Glutamatergic neuron (in vitro differentiated cells): ENCODE measurements at regions not wholly inside any gene's neighbourhood (a gene's known extent, or its start where the extent isn't known, plus 50 kb on each side); places are given as distances from the start of the nearest gene placed in this dataset.

Source experiments
- DNase-seq: peaks from one replicate; pipeline ENCODE4 v3.0.0; 2022
- H3K27ac Mint-ChIP-seq: one replicate; pipeline ENCODE4 v1.8.0; 2020; ENCODE audit warnings: mild to moderate bottlenecking, mixed read lengths, inconsistent platforms; ENCODE audit not compliant: unreplicated experiment
- H3K27me3 Mint-ChIP-seq: one replicate; pipeline ENCODE4 v1.8.0; 2020; ENCODE audit warnings: mild to moderate bottlenecking, moderate library complexity, mixed read lengths, inconsistent platforms; ENCODE audit not compliant: unreplicated experiment
- H3K36me3 Mint-ChIP-seq: one replicate; pipeline ENCODE4 v1.8.0; 2020; ENCODE audit warnings: mild to moderate bottlenecking, mixed read lengths, inconsistent platforms; ENCODE audit not compliant: unreplicated experiment
- H3K4me1 Mint-ChIP-seq: one replicate; pipeline ENCODE4 v1.8.0; 2020; ENCODE audit warnings: mild to moderate bottlenecking, low read depth, mixed read lengths, inconsistent platforms; ENCODE audit not compliant: unreplicated experiment
- H3K4me3 Mint-ChIP-seq: one replicate; pipeline ENCODE4 v1.8.0; 2020; ENCODE audit warnings: mild to moderate bottlenecking, mixed read lengths, inconsistent platforms; ENCODE audit not compliant: unreplicated experiment
- H3K9me3 Mint-ChIP-seq: one replicate; pipeline ENCODE4 v1.8.0; 2020; ENCODE audit warnings: mild to moderate bottlenecking, moderate library complexity, mixed read lengths, inconsistent platforms; ENCODE audit not compliant: unreplicated experiment
- TF ChIP-seq, protein P1 (sequence below): fragments of 200-600 bp; sonication (generic); IDR thresholded peaks from one replicate; pipeline ENCODE4 v1.5.0; 2021; ENCODE audit not compliant: partially characterized antibody, unreplicated experiment

DNA sequence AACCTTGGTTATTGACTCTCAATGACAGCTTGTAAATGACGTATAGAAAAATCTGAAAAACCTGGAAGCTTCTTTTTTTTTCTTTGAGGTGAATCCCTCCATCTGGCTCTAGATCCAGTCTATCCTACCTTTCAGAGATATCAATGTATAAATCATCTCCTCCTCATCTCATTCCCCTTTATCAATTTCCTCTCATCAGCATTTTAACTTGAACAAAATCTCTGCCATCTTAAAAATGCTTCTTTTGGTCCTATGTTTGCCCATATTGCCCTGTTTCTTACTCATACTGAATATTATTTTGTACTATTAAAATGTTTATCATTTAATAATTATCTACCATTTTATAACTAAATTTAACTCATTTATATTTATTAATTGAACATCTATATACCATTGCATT, 306.7 kb upstream of the TSHZ2 start:
- Mint-ChIP-seq H3K36me3 (no peaks in the 10 kb centered on the region), H3K4me3 (no peak overlapping the region), H3K27ac (no peak overlapping the region), H3K27me3 (peaks cover 5% of the 10 kb centered on the region), H3K4me1 (no peaks in the 10 kb centered on the region), H3K9me3 (no peaks in the 10 kb centered on the region)
- TF ChIP-seq, protein P1, sequence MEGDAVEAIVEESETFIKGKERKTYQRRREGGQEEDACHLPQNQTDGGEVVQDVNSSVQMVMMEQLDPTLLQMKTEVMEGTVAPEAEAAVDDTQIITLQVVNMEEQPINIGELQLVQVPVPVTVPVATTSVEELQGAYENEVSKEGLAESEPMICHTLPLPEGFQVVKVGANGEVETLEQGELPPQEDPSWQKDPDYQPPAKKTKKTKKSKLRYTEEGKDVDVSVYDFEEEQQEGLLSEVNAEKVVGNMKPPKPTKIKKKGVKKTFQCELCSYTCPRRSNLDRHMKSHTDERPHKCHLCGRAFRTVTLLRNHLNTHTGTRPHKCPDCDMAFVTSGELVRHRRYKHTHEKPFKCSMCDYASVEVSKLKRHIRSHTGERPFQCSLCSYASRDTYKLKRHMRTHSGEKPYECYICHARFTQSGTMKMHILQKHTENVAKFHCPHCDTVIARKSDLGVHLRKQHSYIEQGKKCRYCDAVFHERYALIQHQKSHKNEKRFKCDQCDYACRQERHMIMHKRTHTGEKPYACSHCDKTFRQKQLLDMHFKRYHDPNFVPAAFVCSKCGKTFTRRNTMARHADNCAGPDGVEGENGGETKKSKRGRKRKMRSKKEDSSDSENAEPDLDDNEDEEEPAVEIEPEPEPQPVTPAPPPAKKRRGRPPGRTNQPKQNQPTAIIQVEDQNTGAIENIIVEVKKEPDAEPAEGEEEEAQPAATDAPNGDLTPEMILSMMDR = no peak
- DNase-seq = no peak

GRCh38 chr20:52655395-52655794, 316.8 kb upstream of the TSHZ2 start:
- no peak overlapping the region for H3K27ac Mint-ChIP-seq
- TF ChIP-seq, protein P1 = no peak
- H3K4me1 Mint-ChIP-seq = no peaks in the 10 kb centered on the region
- no peak for DNase-seq
- no peak overlapping the region for H3K4me3 Mint-ChIP-seq
- peaks cover 4% of the 10 kb centered on the region for H3K36me3 Mint-ChIP-seq
- H3K27me3 Mint-ChIP-seq = peaks cover 3% of the 10 kb centered on the region
- H3K9me3 Mint-ChIP-seq = peaks cover 4% of the 10 kb centered on the region

DNA sequence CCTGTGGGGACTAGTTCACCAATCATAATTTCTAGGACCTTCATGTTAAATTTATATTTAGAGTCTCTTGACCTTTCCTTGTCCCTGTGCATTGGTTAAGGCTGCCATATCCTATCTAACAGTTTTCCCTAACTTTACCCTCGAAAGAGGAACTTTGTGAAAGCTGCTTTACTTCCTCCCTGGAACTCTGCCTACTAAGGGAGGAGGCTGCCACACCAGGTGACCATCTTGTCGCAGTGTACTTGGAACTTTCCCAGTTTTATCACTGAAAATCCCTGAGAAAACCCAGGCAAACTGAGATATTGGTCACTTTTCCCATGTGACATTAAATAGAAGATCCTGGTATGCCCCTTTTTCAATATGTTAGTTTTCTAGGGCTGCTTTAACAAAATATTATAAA, 317.6 kb upstream of the TSHZ2 start:
- no peak overlapping the region for H3K4me3 Mint-ChIP-seq
- no peak overlapping the region for H3K27ac Mint-ChIP-seq
- peaks cover 3% of the 10 kb centered on the region for H3K27me3 Mint-ChIP-seq
- peaks cover 4% of the 10 kb centered on the region for H3K36me3 Mint-ChIP-seq
- TF ChIP-seq, protein P1 = no peak
- no peak for DNase-seq
- H3K9me3 Mint-ChIP-seq = peaks cover 4% of the 10 kb centered on the region
- no peaks in the 10 kb centered on the region for H3K4me1 Mint-ChIP-seq

GRCh38 chr20:52652271-52652670, 319.9 kb upstream of the TSHZ2 start:
- Mint-ChIP-seq H3K36me3 (peaks cover 4% of the 10 kb centered on the region), H3K9me3 (peaks cover 4% of the 10 kb centered on the region), H3K4me1 (no peaks in the 10 kb centered on the region), H3K4me3 (no peak overlapping the region), H3K27me3 (peaks cover 3% of the 10 kb centered on the region), H3K27ac (no peak overlapping the region)
- TF ChIP-seq, protein P1 = no peak
- DNase-seq = no peak

DNA sequence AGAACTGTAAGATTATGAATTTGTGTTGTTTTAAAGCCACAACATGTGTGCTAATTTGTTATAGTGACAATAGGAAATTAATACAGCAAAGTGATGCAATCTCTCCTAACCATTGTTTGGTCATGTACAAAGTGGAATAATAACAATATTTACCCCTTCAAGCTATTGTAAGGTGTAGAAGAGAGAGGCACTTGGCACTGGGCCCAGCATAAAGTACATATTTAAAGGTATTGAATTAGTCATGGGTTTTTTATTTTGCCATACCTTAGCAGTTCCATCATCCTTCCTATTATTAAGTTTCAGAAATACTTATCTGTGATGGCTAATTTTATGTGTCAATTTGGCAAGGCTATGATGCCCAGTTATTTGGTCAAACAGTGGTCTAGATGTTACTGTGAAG, 322.4 kb upstream of the TSHZ2 start:
- Mint-ChIP-seq H3K9me3 (no peaks in the 10 kb centered on the region), H3K27ac (no peak overlapping the region), H3K36me3 (no peaks in the 10 kb centered on the region), H3K4me3 (no peak overlapping the region), H3K27me3 (peaks cover 1% of the 10 kb centered on the region), H3K4me1 (no peaks in the 10 kb centered on the region)
- TF ChIP-seq, protein P1 = no peak
- DNase-seq = no peak
